ENCODE measurements at regions not wholly inside any gene's neighbourhood (a gene's known extent, or its start where the extent isn't known, plus 50 kb on each side); places are given as distances from the start of the nearest gene placed in this dataset.

- in situ Hi-C loops (cut with HindIII; ENCODE audit: low sequenced_read_pairs), result no loop called here
Measured at GRCh38 chr13:67867206-67867605, 637.1 kb upstream of the PCDH9 start.

DNA sequence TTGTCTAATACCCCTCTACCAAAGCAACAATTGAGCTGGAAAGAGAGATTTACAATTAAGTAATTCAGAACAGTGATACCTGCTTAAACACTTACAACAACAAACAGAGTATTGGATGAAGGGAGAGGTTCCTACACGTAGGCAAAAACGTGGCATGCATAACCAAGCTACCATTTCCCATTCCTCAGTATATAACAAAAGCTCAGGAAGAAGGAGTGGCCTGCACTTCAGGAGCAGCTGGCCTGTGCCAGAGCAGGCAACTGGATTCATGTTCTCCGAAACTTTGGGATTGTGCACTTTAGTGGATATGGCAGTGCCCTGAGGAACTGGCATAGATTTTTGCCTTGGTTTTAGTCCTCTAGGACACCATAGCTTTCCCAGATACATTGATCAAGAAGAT, 630.2 kb upstream of the PCDH9 start:
- in situ Hi-C loops (cut with HindIII; ENCODE audit: low sequenced_read_pairs), result no loop called here

DNA sequence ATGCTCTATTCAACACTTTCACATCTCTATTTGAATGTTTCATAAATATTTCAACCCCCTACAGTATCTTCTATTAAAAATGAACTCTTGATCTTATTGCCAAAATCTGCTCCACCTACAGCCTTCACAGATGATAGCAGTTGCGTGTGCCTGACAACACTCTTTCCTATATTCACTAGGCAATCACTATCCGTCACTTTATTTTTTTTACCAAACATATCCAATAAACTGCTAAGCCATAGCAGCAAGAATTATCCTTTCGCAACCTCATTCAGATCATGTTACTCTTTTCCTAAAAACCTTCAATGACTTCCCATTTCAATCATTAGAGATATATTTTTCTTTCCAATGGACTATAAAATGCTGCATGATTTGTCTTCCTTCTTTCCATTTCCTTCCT, 629.8 kb upstream of the PCDH9 start:
- in situ Hi-C loops (cut with HindIII; ENCODE audit: low sequenced_read_pairs), result no loop called here

DNA sequence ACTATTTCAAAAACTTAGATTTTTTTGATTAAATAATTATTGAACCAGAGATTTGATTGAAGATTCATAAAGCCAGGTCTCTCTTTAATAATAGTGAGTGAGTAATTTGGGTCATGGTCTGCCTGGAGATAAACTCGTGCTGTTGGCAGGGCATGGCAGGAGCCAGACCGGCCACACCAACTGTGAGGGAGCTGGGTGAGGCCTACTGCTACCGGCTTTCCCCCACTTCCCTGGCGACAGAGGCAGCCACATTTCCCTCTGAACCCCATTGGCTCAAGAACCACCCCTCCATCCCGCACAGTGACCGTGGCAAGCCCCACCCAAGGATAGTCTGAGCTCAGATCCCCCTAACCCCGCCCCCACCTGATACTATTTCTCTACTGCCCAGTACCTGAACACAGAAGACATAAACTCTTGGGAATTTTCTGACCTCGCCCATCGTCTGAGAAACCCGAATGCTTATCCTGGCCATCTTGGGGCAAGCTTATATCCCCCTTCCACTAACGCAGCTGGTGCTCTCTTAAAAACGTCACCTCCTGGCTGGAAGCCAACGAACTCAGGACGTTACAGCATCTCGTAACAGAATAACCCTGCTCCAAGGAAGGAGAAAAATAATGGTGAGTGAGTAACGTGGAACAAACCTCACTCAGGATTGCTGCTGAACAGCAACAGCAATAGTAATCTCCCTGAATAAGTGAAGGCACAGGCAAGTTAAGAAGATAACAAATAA, 627.6 kb upstream of the PCDH9 start:
- in situ Hi-C loops (cut with HindIII; ENCODE audit: low sequenced_read_pairs), result no loop called here

DNA sequence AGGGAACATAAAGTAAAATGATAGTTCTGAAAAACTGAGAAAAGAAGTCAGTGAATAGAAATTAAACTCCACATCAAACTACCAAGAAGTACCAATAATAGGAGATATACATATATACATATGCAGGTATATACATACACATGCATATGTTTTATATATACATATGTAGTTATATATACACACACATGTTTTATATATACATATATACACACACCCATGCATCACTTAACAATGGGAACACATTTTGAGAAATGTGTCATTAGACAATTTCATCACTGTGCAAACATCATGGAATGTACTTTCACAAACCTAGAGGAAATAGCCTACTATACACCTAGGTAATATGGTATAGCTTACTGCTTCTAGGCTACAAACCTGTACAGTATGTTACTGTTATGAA, 626.8 kb upstream of the PCDH9 start:
- in situ Hi-C loops (cut with HindIII; ENCODE audit: low sequenced_read_pairs), result no loop called here

DNA sequence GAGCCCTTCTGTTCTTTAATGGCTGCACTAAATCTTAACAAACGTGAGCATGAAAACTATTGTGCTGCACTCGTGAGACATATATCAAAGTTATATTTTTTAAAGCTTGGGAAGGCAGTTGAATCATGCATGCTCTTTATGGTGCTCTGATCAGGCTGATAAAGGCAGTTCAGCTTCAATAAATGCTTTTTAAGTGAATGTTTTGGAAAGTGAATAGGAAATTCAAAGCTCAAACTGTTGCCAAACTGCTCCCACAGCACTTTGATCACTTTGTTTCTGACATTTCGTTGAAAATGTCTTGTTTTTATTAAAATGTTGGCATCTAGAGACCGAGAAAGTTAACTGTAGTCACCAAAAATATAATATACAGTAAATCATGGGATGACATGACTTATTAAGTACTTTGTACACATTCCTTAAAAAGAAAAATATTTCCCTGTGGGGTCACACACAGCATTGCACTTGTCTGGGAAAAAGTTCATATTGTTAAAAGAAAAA, 625.7 kb upstream of the PCDH9 start:
- in situ Hi-C loops (cut with HindIII; ENCODE audit: low sequenced_read_pairs), result no loop called here

DNA sequence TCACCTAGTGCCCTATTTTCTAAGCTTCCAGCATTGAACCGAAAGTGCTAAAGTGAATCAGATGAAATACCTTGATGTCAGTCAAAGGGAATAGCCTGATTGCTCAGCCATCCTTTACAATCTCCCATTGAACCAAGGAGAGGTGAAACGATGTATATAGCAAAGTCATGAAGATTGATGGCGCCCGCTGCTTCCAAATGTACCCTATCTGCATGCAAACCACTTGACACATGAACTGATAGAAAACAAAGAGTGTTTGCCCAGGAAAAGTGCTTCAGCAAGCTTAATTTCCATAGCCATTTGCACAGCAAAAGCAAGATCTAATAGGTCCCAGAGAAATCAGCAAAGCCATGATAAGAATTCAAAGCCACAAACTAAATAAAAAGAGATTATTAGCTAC, 624.9 kb upstream of the PCDH9 start:
- in situ Hi-C loops (cut with HindIII; ENCODE audit: low sequenced_read_pairs), result no loop called here

- in situ Hi-C loops (cut with HindIII; ENCODE audit: low sequenced_read_pairs), result no loop called here
Measured at GRCh38 chr13:67844574-67844973, 614.4 kb upstream of the PCDH9 start.

DNA sequence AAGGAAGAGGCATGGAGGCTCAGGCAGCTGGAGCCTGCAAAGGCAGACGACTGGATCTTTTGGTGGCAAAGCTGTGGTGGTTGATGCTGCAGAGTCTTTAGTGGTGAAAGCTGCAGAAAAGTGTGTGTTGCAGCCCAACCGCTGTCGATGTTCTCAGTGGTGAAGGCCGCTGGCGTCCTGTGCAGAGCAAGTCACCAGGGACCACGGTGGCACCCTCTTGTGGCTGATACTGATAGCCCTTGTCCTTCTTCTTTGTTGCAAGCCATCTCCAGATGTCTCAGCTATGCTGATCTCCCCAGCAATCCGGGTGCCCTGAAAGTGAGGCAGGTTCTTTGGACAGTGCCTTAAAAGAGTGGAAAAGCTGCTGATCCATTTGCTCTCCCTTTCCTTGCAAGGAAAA, 610.9 kb upstream of the PCDH9 start:
- in situ Hi-C loops (cut with HindIII; ENCODE audit: low sequenced_read_pairs), result no loop called here

DNA sequence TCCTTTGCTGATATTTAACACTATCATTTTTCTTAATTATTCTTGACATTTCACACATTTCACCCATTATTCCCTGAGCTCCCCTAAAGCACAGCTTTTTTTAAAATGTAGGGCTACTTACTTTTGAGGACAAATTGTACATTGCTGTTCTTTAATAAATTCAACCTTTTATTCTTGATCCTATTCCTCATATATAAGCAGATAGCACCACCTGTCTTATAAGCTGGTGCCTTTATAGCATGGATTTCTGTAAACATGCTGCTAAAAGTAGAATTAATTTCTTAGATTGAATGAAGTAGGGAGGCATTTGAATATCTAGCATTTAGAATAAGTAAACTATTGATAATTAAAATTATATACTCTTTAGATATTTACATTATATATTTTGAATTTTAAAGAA, 603.4 kb upstream of the PCDH9 start:
- in situ Hi-C loops (cut with HindIII; ENCODE audit: low sequenced_read_pairs), result no loop called here

DNA sequence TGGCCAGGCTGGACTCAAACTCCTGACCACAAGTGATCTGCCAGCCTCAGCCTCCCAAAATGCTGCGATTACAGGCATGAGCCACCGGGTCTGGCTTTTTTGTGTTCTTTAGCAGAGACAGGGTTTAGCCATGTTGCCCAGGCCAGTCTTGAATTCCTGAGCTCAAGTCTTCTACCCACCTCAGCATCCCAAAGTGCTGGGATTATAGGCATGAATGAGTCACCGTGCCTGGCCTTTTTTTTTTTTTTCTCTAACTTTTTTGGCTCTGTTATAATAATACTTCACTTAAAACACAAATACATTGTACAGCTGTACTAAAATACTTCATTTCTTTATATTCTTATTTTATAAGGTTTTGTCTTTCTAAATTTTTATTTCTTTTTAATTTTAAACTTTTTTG, 599.5 kb upstream of the PCDH9 start:
- in situ Hi-C loops (cut with HindIII; ENCODE audit: low sequenced_read_pairs), result no loop called here

DNA sequence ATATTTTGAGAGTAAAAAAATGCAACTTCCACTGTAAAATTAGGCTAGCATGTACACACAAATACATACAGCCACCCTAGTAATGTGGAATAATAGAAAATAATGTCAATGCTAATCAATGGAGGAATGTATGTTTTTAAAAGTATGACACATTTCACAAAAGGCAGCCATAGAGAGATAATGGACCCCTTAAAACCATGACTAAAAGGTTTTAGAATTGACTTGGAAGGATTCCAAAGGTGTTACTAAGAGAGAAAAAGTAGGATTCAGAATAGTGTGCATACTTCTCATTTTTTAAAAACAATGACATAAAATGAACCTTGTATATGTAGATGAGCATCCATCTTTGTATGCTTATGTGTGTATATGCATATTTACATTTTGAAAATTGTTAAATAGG, 597.9 kb upstream of the PCDH9 start:
- in situ Hi-C loops (cut with HindIII; ENCODE audit: low sequenced_read_pairs), result no loop called here

GRCh38 chr13:67821606-67822005, 591.5 kb upstream of the PCDH9 start:
- in situ Hi-C loops (cut with HindIII; ENCODE audit: low sequenced_read_pairs), result no loop called here

GRCh38 chr13:67806796-67807195, 576.7 kb upstream of the PCDH9 start:
- in situ Hi-C loops (cut with HindIII; ENCODE audit: low sequenced_read_pairs), result no loop called here

DNA sequence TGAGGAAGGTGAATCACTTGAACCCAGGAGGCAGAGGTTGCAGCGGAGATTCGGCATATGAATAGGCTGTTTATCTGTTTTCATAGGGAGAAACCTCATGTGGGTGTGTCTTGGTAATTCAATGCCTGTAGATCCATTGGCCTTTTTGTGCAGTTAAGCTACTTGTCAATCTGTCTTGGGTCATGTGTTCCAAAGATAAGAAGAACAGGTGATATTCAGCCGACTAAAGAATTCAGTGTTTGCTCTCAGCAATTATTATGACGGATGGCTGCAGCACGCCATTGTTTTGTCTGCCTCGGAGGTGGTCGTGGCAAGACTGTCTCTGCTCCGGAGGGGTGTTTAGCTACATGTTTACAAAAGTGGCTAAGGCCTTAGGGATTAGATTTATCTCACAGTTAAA, 573.0 kb upstream of the PCDH9 start:
- in situ Hi-C loops (cut with HindIII; ENCODE audit: low sequenced_read_pairs), result no loop called here

DNA sequence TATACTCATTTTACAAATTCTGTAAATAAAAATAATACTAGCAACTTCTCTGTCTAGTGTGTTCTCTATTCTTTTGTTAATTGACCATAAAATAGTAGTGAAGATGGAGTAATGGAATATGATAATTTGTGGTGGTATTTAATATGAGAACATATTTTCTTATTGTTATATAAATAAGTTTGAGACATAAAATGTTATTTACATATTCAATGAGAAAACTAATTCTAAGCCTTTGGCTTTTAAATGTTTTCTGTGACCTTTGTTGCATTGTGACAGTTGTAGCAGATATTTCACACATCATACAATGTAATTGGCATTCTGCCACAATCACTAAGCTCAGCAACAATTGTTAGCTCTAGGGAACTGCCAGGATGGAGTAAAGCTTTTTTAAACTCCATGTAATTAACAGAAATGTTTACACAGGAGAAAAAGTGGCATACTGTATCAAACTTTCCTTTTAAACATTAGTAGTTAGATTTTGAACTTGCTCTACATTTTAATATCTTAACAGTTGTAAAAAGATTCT, 562.1 kb upstream of the PCDH9 start:
- in situ Hi-C loops (cut with HindIII; ENCODE audit: low sequenced_read_pairs), result no loop called here

GRCh38 chr13:67791047-67791446, 560.9 kb upstream of the PCDH9 start:
- in situ Hi-C loops (cut with HindIII; ENCODE audit: low sequenced_read_pairs), result no loop called here

- in situ Hi-C loops (cut with HindIII; ENCODE audit: low sequenced_read_pairs), result no loop called here
Measured at GRCh38 chr13:67776151-67776550, 546.0 kb upstream of the PCDH9 start.

DNA sequence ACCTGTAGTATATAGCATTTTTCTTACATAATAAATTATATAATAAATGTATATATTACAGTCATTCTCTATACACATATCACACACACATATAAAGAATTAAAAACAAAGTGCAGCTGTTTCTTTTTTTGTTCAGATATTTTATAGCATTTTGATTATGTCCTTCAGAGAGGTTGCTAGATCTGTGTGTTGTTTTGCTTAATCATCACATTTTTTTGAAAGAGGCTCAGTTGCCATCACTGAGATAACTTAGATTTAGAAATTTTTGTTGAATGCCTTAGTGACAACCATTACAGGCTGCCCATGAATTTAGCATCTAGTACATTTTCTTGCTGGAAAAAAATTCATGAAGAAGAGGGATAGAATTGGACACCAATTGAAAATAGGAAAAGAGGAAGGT, 545.2 kb upstream of the PCDH9 start:
- in situ Hi-C loops (cut with HindIII; ENCODE audit: low sequenced_read_pairs), result no loop called here

DNA sequence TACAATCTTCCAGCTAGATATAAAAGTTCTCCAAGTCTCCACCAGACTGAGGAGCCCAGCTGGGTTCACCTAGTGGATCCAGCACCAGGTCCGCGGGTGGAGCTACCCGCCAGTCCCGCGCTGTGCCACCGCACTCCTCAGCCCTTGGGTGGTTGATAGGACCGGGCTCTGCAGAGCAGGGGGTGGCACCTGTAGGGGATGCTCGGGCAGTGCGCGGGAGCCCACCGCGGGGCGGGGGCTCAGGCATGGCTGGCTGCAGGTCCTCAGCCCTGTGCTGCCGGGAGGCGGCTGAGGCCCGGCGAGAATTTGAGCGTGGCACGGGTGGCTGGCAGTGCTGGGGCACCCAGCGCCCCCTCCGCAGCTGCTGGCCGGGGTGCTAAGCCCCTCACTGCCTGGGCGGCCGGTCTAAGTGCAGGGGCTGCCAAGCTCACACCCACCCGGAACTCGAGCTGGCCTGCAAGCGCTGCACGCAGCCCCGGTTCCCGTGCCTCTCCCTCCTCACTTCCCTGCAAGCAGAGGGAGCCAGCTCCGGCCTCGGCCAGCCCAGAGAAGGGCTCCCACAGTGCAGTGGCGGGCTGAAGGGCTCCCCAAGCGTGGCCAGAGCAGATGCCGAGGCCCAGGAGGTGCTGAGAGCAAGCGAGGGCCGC, 542.8 kb upstream of the PCDH9 start:
- in situ Hi-C loops (cut with HindIII; ENCODE audit: low sequenced_read_pairs), result no loop called here

GRCh38 chr13:67771106-67771505, 541.0 kb upstream of the PCDH9 start:
- in situ Hi-C loops (cut with HindIII; ENCODE audit: low sequenced_read_pairs), result no loop called here

DNA sequence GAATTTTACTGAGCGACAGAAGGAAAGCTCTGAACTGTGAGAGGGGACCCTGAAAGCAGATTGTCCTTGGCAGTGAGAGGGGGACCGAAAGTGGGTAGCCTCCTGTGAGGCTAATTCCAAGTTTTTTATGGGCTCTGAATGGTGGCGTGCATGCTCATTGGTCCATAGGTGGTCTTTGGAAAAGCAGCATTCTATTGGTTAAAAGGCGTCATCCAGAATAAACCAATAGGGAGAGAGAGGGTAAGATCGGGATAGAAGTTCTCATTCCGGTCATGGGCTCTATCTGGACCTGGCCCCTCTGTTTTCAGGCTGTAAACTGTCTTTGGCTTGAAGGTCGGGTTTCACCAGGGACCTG, 539.8 kb upstream of the PCDH9 start:
- in situ Hi-C loops (cut with HindIII; ENCODE audit: low sequenced_read_pairs), result no loop called here

Data from endothelial cell of hepatic sinusoid (primary cell).